ENCODE measurements at regions not wholly inside any gene's neighbourhood (a gene's known extent, or its start where the extent isn't known, plus 50 kb on each side); places are given as distances from the start of the nearest gene placed in this dataset.
"Not testable (repeated sequence)": the region's sequence is repeated elsewhere in the genome, so short reads cannot be mapped to it uniquely, and the experiment has no call there.

GRCh38 chr3:177351757-177352158, 154.5 kb upstream of the TBL1XR1 start:
- no peak for TF ChIP-seq CTCF (IDR thresholded peaks at IDR 0.05; ENCODE audit: extremely low read depth, missing control alignments)
- peak; percentile 72 for DNase-seq (ENCODE audit: low spot score)

GRCh38 chr3:177352424-177352823, 155.1 kb upstream of the TBL1XR1 start:
- no peak for DNase-seq (ENCODE audit: low spot score)

DNA sequence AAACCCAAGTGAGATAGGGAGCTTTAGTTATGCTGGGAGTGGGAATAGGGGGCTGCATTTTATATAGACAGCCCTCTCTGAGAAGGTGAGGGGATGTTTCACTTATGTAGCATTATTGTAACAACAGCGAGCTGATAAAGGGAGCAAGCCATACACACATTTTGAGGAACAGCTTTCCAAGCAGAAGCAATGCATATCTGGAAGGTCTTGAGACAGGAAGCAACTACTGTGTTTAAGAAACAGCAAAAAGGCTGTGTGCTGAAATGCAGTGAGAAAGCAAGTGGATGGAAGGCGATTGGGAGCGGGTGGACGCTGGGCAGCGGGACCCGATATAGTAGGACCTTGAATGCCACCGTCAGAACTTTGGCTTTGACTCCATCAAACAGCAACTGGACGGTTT, 155.9 kb upstream of the TBL1XR1 start:
- no peak for TF ChIP-seq CTCF (IDR thresholded peaks at IDR 0.05; ENCODE audit: extremely low read depth, missing control alignments)

More at GRCh38 chr3:177352424-177352823, 155.1 kb upstream of the TBL1XR1 start:
- TF ChIP-seq CTCF (IDR thresholded peaks at IDR 0.05; ENCODE audit: extremely low read depth, missing control alignments) = no peak

DNA sequence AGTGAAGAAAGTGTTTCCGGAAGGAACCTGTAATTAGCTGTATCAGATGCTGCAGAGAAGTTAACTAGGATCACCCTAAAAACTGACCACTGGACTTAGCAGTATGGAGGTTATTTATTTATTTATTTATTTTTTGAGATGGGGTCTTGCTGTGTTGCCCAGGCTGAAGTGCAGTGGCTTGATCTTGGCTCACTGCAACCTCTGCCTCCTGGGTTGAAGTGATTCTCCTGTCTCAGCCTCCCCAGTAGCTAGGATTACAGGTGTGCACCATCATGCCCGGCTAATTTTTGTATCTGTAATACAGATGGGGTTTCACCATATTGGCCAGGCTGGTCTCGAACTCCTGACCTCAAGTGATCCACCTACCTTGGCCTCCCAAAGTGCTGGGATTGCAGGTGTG, 156.6 kb upstream of the TBL1XR1 start:
- not testable (repeated sequence) for DNase-seq (ENCODE audit: low spot score)

More for the DNA sequence above, 155.9 kb upstream of the TBL1XR1 start:
- no peak for DNase-seq (ENCODE audit: low spot score)

DNA sequence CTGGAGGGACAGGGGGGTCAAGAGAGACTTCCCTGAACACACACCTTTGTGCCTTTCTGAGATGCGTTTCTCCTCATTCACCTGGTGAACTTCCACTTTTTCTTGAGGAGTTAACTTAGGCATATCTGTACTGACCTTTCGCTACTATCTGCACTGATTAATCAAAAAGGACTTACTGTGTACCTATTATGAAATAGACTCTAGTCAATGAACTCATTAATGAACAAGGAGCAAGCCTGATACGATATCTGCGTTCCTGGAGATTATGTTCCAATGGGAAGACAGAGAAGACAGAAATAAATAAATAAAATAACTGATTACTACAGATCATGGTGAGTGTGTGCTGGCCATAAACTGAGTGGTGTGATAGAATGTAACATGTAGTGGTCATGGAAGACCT, 157.2 kb upstream of the TBL1XR1 start:
- no peak for DNase-seq (ENCODE audit: low spot score)
- no peak for TF ChIP-seq CTCF (IDR thresholded peaks at IDR 0.05; ENCODE audit: extremely low read depth, missing control alignments)

- TF ChIP-seq CTCF (IDR thresholded peaks at IDR 0.05; ENCODE audit: extremely low read depth, missing control alignments) = no peak
- DNase-seq (ENCODE audit: low spot score) = no peak
Observed at GRCh38 chr3:177356113-177356512, 158.8 kb upstream of the TBL1XR1 start.

DNA sequence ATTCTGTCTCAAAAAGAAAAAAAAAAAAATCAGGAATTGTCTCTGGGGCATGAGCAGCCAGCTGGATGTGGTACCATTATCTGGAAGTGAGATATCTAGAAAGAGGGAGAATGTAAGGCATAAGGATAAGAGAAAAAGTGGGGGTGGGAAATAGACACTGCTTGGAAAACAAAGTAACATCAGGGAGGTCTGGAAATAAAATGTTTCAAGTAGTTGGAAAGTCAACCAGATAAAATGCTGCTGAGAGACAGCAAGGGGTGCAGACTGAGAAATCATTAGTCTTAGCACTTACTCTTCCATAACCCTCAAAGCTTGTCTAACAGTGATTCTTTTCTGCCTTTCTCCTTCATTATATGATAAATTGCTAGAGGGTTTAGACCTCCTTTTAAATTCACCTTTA, 159.7 kb upstream of the TBL1XR1 start:
- TF ChIP-seq CTCF (IDR thresholded peaks at IDR 0.05; ENCODE audit: extremely low read depth, missing control alignments) = no peak
- no peak for DNase-seq (ENCODE audit: low spot score)

DNA sequence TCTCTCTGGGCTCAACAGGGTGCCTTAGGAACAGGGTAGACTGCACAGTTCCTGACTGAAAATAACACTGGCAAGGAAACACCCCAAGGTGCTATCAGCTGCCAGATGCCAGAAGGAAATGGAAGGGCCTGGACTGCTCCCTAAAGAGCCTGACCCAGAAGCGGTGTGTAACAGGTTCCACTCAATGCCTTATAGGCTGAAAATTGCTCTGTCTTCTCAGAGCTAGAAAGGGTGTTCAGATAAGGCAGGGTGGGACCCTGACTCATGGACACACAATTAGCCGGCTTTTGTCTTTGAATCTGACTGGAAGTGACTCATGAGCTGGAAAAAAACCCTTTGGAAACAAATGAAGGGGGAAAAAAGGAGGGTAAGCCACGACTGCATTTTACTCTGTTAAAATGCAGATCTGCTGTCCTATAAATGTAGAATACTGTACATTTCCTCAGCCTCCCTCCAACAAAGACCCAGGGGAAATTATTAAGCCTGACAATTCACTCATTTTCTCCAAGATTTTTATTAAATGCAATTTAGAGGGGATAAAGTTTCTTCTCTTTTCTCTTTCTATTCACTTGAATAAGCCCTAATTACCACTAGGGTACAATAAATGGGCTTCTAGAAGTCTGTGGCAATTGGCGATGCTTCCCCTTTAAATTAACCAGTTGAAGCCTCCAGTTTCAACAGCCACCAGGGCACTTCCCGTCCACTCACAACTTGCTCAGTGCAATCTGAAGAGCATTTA, 160.2 kb upstream of the TBL1XR1 start:
- DNase-seq (ENCODE audit: low spot score) = no peak

More for the DNA sequence above, 160.2 kb upstream of the TBL1XR1 start:
- no peak for TF ChIP-seq CTCF (IDR thresholded peaks at IDR 0.05; ENCODE audit: extremely low read depth, missing control alignments)
